Stimulated activated CD4-positive, alpha-beta T cell treated with anti-CD3 and anti-CD28 coated beads, Interleukin-1b, Interleukin-23, amount 100 ng/mL, for 24 hours (primary cell): ENCODE measurements at regions not wholly inside any gene's neighbourhood (a gene's known extent, or its start where the extent isn't known, plus 50 kb on each side); places are given as distances from the start of the nearest gene placed in this dataset.
"Not testable (repeated sequence)": the region's sequence is repeated elsewhere in the genome, so short reads cannot be mapped to it uniquely, and the experiment has no call there.

ENCODE experiments used
- DNase-seq, 4 experiments: peaks; one replicate each; pipeline ENCODE4 v3.0.0-alpha.2; 2020; ENCODE audit warnings: low read depth in 4 of 4, low spot score in 1 of 4

DNA sequence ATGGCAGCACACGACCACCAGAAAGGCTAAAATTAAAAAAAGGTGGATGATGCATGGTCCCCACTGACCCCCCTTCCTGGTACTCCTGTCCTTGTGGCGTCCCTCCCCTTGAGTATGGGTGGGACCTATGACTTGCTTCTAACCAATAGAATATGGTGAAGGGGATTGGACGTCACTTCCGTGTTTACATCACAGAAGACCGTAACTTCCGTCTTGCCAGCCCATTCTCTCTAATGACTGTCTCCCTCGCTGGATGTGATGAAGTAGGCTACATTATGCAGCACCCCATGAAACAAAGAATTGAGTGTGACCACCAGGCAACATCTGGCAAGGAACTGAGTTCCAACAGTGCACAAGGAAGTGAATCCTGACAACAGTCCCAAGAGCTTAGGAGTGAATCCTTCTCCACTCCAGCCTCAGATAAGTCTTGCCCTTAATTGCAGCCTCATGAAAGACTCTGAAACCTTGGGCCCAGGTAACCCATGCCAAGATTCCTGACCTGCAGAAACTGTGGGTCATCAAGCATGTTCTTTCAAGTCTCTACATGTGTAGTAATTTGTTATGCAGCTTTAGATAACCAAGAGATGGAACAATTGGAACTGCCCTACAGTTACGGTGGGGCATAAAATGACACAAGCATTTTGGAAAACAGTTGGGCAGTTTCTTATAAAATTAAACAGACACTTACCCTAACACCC, 80.1 kb upstream of the NPAS2 start:
- no peak for DNase-seq

DNA sequence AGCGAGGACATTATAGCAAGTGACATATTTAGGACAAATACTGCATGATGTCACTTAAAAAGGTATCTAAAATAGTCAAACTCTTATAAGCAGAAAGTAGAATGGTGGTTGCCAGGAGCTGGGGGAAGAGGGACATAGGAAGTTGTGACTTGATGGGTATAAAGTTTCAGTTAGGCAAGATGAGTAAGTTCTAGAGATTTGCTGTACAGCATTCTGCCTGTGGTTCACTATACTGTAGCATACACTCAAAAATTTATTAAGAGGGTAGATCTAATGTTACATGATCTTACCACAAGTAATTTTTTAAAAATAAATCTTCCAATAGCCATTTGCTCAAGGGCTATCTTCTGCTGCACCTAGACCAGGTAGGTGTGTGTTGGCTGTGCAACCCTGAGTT, 78.1 kb upstream of the NPAS2 start:
- no peak for DNase-seq

DNA sequence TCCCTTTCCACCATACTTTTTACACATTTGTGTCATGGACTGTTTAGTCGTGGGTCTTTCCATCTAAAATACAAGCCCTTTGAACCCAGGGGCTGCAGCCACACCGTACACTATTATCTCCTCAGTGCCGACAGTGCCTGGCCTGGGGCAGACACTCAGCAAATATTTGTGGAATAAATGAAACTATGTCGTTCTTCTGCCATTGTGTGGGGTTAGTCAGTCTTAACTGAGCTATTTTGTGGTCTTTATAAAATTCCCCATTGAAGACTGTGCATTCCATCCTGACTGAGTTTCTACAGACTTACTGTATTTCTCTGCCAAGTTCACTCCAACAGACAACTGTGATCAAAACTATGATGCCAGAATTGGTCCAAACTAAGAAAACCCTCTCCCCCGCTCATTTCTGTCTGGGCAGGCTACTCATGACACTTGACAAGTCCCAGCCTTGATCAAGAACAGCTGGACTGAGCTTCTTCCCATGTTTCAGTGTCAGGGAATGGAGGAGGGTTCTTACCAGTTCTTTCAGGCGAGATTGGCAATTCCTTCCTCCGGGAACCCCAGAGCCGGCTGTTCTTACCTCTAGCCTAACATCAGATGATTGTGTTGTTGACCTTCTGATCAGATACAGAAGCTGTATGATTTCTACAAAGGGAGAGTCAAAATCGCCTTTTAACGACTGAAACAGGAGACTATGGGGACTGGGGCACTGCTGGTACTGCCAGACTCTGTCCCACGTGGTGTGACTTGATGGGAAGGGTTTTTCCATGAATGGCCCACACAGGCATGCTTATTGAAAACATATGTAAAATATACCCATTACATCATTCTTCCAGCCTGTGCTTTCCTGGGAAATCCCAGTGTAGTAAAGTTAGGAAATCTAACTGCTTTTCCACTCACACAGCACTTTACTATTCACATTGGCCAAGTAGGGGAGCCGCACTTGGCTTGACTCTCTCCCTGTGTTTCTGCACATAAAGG, 77.4 kb upstream of the NPAS2 start:
- no peak for DNase-seq

DNA sequence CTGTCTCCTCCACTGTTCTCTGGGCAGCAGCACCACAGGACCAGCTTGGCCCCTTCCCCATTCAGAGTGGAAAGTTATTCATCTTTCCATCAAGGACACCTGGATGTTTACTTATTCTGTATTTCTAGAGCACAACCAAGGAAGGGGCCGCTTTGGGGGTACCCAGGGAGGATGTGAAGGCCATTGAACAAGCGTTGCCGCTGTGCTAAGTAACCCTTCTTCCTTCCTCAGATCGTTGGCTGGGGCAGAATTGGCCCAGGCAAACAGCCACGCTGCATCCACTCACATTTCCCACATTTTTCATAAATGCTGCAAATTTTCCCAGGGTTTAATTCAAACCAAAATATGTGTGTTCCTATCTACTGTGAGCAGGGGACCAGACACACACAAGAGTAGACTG, 76.2 kb upstream of the NPAS2 start:
- no peak for DNase-seq

DNA sequence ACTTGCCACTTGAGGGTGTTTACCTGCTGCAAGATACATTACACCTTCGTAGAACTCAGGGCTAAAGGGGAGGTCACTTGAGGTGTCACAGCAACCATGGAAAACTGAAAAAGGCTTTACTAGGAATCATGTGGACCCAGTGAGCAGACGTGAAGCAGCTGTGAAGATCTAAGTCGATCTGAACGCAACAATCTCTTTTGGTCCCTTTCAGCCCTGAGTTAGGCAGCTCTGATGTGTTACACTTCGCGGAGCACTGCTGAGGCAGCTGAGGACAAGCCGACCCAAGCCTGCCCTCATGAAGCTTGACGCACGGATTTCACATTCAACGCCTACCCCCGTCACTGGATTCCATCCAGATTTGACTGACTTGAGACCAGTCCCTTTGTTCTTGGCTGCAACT, 75.8 kb upstream of the NPAS2 start:
- no peak for DNase-seq

DNA sequence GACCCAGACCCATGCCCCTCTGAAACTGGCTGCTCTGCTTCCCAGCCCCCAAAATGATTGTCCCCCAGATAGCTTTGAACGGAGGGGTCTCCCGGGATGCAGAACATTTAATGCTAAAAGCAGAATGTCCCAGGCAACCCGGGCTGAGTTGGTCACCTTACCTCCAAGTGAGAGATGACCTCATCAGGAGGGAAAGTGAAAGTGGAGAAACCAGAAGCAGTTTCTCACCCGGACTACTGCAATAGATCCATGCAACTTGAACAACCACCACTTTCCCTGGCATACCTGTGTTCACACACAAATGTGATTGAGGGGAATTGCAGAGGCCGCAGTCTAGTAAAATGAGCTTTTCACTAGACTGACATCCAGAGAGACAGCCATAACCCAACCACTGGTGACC, 75.3 kb upstream of the NPAS2 start:
- no peak for DNase-seq

DNA sequence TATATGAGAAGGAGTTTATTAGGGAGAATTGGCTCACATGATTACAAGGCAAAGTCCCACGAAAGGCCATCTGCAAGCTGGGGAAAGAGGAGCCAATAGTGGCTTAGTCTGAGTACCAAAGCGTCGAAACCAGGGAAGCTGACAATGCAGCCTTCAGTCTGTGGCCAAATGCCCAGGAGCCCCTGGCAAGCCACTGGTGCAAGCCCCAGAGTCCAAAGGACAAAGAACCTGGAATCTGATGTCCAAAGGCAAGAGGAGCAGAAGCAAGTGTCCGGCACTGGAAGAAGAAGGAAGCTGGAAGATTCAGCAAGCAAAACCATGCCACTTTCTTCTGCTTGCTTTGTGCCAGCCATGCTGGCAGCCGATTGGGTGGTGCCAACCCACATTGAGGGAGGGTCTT, 74.3 kb upstream of the NPAS2 start:
- DNase-seq = no peak

DNA sequence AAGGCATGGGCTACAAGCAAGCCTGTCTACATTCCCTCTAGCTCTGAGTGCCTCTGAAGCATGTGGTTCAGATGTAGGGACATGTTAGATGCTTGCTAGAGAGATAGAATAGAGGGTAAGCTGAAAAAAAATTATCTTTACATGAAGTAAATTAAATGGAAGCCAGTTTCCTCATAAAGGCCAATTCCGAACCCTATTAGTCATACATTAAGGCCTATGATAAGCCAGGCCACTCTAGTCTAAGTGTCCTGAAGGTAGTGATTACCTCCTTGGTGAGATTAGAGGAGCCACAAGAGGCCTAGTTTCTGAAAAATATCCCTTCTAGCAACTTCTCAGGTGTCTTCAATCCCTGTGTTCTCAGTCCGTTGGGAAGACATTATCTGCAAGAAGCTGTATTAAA, 72.4 kb upstream of the NPAS2 start:
- DNase-seq = no peak

DNA sequence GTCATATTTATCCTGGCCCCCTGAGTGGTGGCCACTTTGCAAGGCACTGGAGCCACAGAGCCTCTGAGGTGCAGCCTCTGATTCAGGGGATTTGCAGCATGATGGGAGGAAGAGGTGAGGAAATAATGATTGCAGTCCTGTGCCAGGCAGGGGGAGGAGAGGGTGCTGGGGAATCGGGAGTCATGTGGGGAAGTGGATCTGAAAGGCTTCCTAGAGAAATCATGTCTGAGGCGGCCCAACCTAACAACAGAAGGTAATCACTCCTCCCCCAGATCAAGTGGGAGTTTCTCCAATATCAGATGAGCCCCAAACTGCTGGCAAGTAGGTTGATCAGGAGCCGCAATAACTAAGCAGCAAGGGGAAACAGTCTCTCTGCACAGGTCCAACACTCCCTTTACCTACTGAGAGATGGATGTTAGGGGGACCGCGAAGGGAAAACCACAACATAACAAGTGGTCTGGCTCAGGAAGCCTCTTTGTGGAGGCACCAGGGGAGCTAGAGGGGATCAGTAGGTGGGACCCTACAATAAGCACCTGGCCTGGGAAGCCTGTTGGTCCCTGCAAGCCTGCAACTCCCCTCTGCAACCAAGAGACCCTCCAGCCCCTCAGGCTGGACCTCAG, 71.8 kb upstream of the NPAS2 start:
- no peak for DNase-seq

DNA sequence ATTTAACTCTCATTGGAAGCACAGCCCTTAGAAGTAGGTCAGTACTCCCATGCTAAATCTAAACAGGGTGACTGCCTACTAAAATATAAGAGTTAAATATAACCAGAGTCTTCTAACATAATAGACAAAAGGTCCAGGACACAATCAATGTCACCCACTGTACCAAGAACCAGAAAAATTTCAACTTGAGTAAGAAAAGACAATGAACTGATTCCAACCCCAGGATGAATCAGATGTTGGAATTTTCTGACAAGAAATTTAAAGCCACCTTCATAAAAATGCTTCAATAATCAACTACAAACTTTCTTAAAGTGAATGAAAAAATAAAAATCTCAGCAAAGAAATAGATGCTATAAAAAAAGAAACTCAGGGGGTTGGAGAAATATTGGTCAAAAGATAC, 71.3 kb upstream of the NPAS2 start:
- DNase-seq = no peak

DNA sequence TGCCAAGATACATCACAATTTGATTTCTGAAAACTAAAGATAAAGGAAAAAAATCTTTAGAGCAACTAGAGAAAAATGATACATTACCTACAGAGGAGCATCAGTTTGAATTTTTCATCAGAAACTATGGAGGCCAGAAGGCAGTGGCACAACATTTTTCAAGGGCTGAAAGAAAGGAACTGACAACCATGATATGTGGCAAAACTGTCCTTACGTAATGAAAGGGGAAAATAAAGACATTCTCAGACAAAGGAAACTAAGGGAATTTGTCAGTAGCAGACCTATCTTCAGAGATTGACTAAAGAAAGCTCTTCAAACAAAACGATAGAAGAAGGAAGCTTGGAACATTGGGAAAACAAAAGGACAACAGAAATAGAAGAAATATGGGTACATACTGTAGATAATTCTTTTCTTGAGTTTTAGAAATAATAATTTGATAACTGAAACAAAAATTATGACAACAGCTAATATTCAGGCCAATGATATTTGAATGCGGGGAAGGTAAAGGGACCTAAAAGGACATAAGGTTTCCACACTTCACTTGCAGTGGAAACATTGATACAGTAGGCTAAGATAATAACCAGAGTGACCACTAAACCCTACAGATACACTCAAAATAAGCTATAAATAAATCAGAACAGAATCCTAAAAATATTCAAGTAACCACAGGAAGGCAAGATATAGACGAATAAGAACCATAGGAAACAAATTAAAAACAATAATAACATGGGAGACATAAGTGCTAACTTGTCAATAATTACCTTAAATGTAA, 70.0 kb upstream of the NPAS2 start:
- DNase-seq = no peak

DNA sequence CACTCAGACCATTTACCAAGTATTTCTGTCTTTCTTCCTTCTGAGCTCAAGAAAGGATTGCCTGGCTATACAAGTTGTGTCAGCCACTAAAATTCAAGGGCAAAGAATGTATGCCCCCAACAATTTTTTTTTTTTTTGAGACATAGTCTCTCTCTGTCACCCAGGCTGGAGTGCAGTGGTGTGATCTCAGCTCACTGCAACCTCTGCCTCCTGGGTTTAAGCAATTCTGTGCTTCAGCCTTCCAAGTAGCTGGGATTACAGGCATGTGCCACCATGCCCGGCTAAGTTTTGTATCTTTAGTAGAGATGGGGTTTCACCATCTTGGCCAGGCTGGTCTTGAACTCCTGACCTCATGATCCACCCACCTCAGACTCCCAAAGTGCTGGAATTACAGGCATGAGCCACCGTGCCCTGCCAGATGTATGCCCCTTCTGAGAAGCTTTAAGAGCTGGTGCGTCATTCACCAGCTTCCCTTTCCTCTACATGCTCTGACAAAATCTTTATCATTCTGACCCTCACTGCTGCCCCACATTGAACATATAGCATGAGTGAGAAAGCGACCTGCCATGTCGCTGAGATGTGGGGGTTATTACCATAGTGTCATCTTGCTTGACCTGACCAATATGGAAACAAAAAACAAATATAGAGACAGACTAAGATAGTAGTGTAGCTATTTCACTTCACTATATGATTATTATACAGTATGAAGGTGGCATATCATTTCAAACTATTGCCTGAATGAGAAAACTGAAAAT, 67.9 kb upstream of the NPAS2 start:
- DNase-seq = not testable (repeated sequence)

DNA sequence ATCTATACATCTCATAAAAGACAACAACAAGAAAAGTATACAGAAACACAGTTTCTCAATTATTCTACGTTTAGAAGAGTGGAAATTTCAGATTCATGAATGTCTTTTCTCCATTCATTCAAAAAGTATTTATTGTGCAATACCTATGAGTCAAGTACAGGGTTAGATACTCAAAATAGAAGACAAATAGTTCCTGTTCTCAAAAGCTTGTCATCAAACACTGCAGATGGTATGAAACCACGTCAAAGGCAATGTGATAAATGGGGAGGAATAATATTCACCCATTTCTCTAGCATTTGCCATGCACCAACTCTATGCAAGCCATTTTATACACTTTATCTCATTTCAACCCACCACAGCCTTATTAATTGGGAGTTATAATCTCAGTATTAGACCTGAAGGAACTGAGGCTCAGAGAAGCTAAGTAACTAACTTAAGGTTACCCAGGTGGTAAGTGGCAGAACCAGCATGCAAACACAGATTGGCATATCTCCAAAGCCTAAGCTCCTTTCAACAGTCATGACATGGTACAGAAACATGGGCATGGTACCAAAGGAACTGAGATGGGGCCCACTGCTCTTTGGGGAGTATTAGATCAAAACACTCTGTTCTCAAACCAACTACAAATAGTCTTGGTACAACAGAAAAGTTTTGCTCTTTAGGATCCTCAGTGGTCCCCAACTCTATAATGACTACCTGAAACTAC, 67.2 kb upstream of the NPAS2 start:
- DNase-seq = no peak

DNA sequence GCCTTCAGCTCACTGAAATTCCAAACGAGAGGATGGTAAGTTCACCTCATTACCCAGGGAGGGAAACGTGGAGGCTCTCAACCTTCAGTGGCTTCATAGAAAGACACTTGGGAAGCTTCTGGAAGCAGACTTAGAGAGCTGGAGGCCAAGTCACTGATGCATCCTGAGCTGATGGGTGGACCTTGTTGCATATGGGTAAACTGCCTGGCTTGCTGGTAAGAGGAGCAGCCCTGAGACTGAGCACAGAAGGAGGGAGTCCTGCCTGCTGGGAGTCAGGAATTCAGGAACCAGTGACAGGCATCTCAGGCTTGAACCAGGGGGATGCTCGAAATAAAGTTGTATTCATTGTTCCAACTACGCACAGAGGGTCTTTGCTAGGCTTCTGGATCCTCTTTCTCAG, 66.5 kb upstream of the NPAS2 start:
- no peak for DNase-seq

DNA sequence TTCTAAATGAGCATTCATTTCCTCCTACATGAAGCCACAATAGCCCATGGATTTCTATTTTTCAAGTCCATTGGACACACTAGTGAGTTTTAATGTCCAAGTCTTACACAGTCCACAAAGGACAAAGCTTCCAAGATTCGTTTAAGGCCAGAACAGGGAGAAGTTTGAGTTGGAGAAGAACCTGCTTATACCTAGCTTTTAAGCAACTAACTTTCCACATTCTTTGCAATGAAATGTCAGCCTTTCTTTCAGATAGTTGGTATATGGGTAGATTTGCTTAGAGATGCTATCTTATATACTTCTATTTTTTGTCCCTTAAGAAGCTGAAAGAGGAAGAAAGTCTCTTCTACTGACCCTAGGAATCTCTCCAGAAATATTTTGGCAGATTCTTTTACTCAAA, 66.1 kb upstream of the NPAS2 start:
- no peak for DNase-seq

DNA sequence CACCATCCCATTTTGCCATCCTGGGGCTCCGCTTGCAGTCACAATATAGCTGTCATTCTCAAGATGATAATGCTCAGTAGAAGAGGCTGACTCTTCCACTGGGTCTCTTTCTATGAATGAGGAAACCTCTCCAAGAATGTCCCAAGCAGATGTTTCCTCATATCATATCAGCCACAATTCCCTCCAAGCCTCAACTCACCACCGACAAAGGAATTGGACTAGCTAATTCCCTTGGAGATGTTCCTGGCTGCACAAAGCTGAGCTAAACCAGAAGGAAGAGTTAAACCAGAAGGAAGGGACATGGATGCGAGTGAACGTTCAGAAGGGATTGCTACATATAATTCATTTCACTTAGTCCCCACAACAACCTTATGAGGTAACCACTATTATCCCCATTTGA, 65.0 kb upstream of the NPAS2 start:
- no peak for DNase-seq

DNA sequence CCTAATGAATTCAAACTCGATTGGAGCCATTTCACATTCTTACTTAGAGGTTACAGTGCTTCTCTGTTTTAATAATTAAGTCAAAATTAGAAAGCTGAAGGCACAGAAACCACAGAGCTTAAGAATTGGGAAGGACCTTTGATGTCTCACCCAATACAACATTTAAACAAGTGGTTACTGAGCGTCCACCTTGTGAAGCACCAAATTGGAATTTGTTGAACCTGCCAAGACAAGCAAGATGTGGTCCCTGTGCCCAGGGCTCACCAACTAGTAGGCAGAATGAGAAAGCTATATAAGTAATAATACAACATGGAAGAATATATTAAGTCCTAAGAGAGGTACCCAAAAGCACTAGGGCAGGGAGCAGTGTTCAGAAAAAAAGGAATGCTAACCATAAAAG, 64.5 kb upstream of the NPAS2 start:
- no peak for DNase-seq

DNA sequence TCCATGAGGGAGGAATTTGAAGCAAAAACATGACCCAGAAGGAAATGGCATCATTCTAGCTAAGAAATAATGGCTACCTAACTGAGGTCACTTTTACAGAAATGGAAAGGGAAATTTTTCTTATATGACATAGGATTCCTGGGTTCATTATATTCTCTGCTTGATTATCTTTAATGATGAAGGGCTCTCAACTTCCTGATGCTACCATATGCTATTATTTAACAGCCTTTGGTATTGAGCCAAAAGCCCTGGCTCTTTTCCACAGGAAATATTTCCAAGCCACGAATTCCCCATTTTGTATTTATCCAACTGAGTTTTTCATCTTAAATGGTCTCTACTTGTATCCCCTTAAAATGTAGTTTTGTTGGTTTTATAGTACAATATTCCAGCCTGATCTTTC, 63.2 kb upstream of the NPAS2 start:
- DNase-seq = no peak

DNA sequence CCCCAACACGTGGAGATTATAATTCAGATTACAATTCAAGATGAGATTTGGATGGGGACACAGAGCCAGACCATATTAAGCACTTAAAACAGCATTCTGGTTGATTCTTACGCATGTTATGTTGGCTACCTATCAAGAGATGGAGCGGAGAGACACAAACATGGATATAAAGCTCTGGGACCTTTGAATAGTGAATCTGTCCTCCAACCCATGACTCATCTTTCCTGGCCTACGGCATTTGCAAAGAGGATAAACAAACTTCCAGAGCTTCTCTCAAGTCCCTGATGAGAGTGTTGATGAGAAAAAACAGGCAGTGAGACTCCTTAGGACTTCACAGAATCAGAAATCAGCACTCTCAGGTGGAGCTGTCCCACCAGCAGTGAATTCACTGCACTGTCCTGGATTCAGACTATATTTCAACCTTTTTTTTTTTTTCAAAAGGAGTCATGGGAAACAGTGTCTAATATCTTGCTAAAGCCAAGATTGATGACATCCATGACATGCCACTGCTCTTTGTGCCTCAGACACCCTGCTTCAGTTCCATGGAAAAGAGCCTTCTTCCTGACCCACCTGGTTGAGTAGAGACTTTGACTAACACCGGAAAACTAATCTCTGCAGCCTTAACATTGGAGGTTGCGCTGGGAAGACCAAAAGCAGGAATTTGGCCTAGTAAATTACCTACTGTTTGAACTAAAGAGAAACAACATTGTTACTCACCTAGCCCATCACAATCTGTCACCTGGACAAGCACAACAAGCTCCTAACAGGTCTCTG, 62.1 kb upstream of the NPAS2 start:
- DNase-seq = no peak
